GM19452 (cell line): ENCODE measurements at regions not wholly inside any gene's neighbourhood (a gene's known extent, or its start where the extent isn't known, plus 50 kb on each side); places are given as distances from the start of the nearest gene placed in this dataset.

Source experiments
- ATAC-seq: cut with Tn5 transposase; IDR thresholded peaks from one replicate; pipeline ENCODE4 v1.9.1; 2021; ENCODE audit not compliant: unreplicated experiment

- ATAC-seq = no peak
Observed at GRCh38 chr7:17595546-17595945, 297.1 kb downstream of the AHR start.

DNA sequence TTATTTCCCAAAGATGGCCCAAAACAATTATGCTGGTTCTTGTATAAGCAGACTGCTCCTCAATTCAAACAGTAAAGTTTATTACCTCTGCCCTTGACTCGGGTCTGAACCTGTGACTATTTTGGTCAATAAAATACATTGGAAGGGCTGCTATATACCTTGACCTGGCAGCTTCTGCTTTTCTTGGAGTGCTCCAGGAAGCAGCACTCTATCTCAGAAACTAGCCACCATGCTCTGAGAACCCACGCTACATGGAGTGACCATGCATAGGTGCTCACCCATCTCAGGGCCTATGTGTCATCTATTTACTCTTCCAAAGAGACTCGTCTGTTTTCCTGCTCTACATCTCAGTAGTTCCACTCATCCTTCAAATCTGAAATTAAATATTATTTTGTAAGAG is 299.9 kb downstream of the AHR start:
- no peak for ATAC-seq

DNA sequence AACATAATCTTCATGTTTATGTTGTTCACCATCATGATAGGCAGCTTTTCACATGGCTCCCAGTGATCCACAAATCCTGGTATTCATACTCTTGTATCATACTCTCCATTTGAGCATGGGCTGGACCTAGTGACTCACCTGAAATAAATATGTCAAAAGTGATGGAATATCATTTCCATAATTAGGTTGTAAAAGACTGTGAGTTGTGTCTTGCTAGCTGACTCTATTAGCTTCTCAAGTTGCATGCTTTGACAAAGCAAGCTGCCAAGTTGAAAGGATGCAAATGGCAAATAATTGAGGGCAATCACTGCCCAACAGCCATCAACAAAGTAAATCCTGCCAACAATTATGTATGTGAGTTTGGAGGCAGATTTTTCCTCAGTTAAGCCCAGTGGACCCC is 300.4 kb downstream of the AHR start:
- ATAC-seq = no peak

DNA sequence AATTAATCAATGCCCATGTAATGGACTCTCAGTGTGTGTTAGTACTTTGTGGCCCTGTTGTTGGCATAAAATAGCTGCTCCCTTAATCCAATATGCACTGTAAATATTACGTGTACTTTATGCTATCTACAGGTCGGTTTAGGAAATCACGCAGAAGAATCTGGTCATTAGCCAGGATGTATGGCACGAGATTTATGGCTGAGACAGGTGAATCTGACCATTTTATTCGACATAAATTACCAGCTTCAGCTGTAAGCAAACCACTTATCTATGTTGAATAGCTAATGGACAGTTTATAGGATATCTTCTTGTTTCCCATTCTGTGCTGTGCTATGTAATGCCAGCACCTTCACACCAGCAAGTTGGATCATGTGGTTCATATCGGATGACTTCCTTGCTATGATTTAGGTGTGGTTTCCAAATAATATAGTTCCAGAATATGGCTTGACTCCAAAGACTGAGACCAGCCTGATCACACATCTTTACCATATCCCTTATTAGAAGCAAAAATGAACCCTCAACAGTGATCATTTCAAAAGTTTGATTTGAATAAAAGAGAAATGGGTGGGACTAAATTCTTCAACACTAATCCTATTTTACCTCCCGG is 301.4 kb downstream of the AHR start:
- no peak for ATAC-seq

GRCh38 chr7:17600340-17600752 is 301.9 kb downstream of the AHR start:
- ATAC-seq = no peak

- no peak for ATAC-seq
Observed at GRCh38 chr7:17601921-17602320, 303.5 kb downstream of the AHR start.

GRCh38 chr7:17608114-17608833 is 309.8 kb downstream of the AHR start:
- no peak for ATAC-seq

DNA sequence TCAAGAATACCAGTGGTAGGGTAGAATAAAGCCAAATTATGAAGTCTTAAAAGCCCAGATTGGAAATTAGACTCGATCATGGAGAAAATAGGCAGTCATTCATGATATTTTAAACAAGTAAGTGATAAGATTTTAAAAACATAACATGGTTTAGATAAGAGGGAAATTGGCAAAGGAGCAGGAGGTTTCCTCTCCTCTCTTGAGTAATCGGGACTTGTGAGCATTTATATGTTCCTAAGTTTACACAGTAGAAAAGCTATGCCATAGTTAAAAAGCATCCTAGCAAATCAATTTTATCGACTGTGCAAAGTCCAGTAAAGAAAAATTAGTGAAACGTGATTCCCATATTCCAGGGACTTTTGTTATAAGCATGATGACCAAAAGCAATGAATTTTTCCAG is 313.2 kb downstream of the AHR start:
- no peak for ATAC-seq

GRCh38 chr7:17613338-17614041 is 315.0 kb downstream of the AHR start:
- ATAC-seq = no peak

GRCh38 chr7:17617380-17617779 is 318.9 kb downstream of the AHR start:
- ATAC-seq = no peak

- ATAC-seq = no peak
Observed at GRCh38 chr7:17617857-17618651, 319.6 kb downstream of the AHR start.

GRCh38 chr7:17618652-17618974 is 320.2 kb downstream of the AHR start:
- no peak for ATAC-seq

DNA sequence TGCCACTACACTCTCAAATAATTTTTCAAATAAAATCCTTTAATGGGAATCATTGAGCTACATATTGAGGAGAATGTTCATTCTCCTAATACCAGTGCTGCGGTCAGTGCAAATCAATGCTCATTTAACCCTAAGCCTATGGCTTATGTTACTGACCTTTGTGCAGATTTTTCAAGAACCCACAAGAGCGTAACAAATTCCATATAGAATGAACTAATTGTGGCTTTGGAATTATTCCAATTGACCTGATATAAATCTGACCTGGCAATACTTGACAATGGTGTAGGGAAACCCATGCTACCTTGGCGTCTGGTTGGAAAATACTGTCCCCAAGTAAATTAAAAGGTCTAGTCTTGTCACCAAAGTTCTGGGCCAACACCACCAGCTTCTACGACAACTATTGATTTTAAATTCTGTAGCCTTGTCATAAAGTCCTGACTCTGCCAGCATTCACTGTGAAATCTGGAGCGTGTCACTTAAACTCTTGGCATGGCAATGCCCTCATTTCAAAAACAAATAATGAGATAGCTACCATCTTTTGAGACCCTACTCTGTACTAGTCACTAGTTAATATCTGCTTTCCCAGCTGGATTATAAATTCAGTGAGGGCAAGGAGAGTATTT is 320.9 kb downstream of the AHR start:
- no peak for ATAC-seq

DNA sequence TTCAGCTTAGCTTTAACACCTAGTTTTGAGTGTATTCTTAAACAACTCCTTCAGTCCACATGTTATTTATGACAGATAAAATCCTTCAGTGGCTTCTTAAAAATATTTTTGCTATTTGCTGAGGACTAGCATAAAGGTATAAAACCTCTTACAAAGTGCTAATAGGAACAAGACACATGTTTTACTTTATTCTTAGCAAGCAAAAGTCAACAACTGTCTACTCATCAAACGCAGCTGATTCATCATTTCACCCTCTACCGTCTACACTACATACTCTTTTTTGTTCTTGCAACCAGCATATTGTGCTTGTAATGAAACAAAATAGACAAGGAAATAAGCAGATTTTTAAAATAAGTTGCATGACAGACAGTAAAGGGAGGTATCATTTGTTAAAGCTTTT is 319.7 kb downstream of the SNX13 start:
- no peak for ATAC-seq

DNA sequence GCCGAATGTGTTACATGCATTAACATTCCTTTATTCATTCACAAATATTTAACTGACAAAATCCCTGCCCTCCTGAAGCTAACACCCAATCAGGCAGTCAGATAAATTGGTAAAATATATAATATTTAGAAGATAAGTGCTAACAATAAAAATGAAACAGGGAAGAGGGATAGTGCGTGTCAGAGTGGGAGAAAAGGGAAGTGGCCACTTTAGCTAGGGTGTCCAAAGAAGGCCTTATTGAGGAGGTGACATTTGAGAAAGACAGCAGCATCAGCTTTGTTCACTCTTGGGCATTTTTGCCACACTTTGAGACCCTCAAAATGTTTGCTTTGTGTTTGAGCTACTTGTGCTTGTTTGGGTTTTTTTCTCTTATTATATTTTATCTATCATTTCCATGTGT is 317.8 kb downstream of the SNX13 start:
- no peak for ATAC-seq

DNA sequence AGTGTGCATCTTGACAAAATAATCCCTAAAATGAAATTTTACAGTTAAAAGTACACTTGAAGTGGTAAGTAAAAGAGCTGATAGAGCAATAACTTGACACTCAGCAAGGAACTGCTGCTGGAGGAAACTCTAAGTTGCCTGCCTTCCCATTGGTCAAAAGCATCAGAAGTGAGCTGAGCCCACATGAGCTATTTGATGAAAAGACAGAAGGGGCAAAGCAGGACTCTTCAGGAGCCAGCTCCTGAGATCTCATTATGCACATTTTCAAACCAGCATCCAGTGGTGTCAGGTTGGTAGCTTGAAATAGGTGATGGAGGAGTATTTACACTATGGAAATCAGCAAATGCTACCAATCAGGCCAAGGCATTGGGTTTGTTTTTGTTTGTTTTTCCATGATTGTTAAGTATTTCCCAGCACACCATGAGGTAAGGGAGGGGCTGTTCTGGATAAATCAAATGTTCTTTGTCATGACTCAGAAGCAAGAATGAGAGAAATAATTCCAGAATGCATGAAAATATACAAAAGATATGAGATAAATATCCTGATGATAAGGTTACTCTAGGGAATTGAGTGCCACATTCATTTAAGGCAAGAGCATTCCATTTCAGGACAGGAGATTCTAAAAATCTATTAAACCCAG is 316.6 kb downstream of the SNX13 start:
- ATAC-seq = no peak

GRCh38 chr7:17624379-17624778 is 315.9 kb downstream of the SNX13 start:
- no peak for ATAC-seq

DNA sequence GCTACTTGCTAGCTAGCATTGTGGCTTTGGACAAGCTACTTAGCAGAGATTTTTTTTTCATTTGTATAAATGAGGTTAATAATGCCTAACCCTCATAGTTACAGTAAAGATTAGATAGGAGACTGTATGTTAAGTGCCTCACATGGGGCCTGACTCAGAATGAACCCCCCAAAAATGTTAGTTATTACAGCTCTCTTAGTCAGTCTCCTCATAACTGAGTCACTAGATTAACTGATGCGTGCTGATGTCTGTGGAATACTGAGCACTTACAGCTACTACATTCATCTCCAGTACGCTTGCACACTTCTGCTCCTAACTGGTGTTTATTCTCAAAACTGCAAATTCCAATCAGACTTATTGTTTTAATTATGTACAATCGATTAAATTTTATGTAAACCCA is 315.3 kb downstream of the SNX13 start:
- no peak for ATAC-seq

GRCh38 chr7:17626235-17626634 is 314.1 kb downstream of the SNX13 start:
- ATAC-seq = no peak

- ATAC-seq = no peak
Observed at GRCh38 chr7:17631061-17631460, 309.2 kb downstream of the SNX13 start.

GRCh38 chr7:17632384-17632783 is 307.9 kb downstream of the SNX13 start:
- no peak for ATAC-seq
